Suprapubic skin (tissue), 4 donors: ENCODE measurements at regions not wholly inside any gene's neighbourhood (a gene's known extent, or its start where the extent isn't known, plus 50 kb on each side); places are given as distances from the start of the nearest gene placed in this dataset.

Source experiments
- CTCF ChIP-seq, 2 donors: fragments of 200-600 bp in 1 of 2; fragments of 450-650 bp in 1 of 2; sonication (generic) in 1 of 2; IDR thresholded peaks; one replicate each; pipeline ENCODE4 v1.5.1; 2016 to 2019; ENCODE audit warnings: antibody characterized with exemption in 2 of 2, mild to moderate bottlenecking in 1 of 2, moderate library complexity in 1 of 2
- EP300 ChIP-seq: sonication (generic); formaldehyde crosslinking; IDR thresholded peaks from one replicate; pipeline ENCODE4 v1.6.1; 2017; ENCODE audit warnings: antibody characterized with exemption
- POLR2A ChIP-seq, 2 donors: fragments of 450-650 bp; IDR thresholded peaks; one replicate each; pipeline ENCODE4 v1.6.1; 2017; ENCODE audit warnings: antibody characterized with exemption in 2 of 2, mild to moderate bottlenecking in 2 of 2, moderate library complexity in 2 of 2
- POLR2AphosphoS5 ChIP-seq, 3 donors: sonication (generic); formaldehyde crosslinking; IDR thresholded peaks; one replicate each; pipeline ENCODE4 v1.6.1; 2017; ENCODE audit warnings: antibody characterized with exemption in 3 of 3

DNA sequence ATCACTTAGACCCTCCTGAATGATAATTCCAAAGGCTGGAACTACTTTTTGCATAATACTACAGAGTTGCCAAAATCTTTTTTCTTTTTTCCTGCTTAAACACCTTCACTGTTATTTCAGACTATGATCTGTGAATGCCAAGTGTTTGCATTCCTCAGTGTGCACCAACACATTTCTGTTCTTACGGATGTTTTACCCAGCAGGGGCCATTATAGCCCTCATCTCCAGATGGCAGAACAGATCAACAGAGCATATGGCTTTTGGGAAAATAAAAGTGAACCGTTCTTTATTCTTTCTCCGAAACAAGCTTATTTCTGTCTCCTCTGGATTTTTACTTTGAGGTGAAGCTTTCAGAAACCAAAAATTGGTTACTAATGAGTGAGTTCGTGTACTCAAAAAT lies 1226.6 kb upstream of the FAM98A start:
- TF ChIP-seq CTCF (IDR thresholded peaks at IDR 0.05) (no peak), EP300 (no peak), POLR2AphosphoS5 (IDR thresholded peaks at IDR 0.05) (no peak), POLR2A (IDR thresholded peaks at IDR 0.05) (no peak)
